Uterus (tissue), 3 donors: ENCODE measurements at regions not wholly inside any gene's neighbourhood (a gene's known extent, or its start where the extent isn't known, plus 50 kb on each side); places are given as distances from the start of the nearest gene placed in this dataset.

Experiments
- DNase-seq, 2 donors: peaks; one replicate each; pipeline ENCODE4 v3.0.0-alpha.2; 2019 to 2020
- H3K27ac ChIP-seq, 2 donors: fragments of 200-600 bp; sonication (generic); 1 replicate in 1 of 2; 2 replicates in 1 of 2; pipeline ENCODE4 v1.5.1; 2016 to 2018
- H3K27me3 ChIP-seq, 2 donors: fragments of 200-600 bp; sonication (generic); one replicate each; pipeline ENCODE4 v1.5.1; 2018 to 2019; ENCODE audit warnings: control low read depth in 1 of 2
- H3K36me3 ChIP-seq, 2 donors: fragments of 200-600 bp; sonication (generic); one replicate each; pipeline ENCODE4 v1.5.1; 2019; ENCODE audit warnings: control low read depth in 1 of 2
- H3K4me1 ChIP-seq, 2 donors: fragments of 200-600 bp; sonication (generic); one replicate each; pipeline ENCODE4 v1.5.1; 2018 to 2019; ENCODE audit warnings: control low read depth in 1 of 2
- H3K4me3 ChIP-seq, 2 donors: fragments of 200-600 bp; sonication (generic); 1 replicate in 1 of 2; 2 replicates in 1 of 2; pipeline ENCODE4 v1.5.1; 2018 to 2019; ENCODE audit warnings: mild to moderate bottlenecking in 1 of 2
- H3K9me3 ChIP-seq, 2 donors: fragments of 200-600 bp; sonication (generic); one replicate each; pipeline ENCODE4 v1.5.1; 2019; ENCODE audit warnings: control low read depth in 1 of 2
- CTCF ChIP-seq, 4 experiments: fragments of 200-600 bp in 2 of 4; fragments of 450-650 bp in 2 of 4; sonication (generic) in 2 of 4; IDR thresholded peaks; one replicate each; pipeline ENCODE4 v1.5.1; 2016 to 2019; ENCODE audit warnings: antibody characterized with exemption in 4 of 4, mild to moderate bottlenecking in 2 of 4, moderate library complexity in 1 of 4
- POLR2A ChIP-seq, 2 donors: fragments of 450-650 bp; IDR thresholded peaks; one replicate each; pipeline ENCODE4 v1.6.1; 2016; ENCODE audit warnings: antibody characterized with exemption in 2 of 2, mild to moderate bottlenecking in 1 of 2, moderate library complexity in 1 of 2
- intact Hi-C: fragments of 100-400 bp; cut with DNase I; formaldehyde crosslinking; loops from one replicate; pipeline ENCODE4 v1.15.1; 2023; ENCODE audit warnings: low total_unique reads
- donor health status: DM: yes; HTN: yes; CAD: no.

GRCh38 chr20:63070771-63071540, 64.2 kb upstream of the BHLHE23 start:
- H3K27me3 ChIP-seq = peaks cover 0 to 19% of the 10 kb centered on the region in 2 donors
- no peak overlapping the region for H3K4me3 ChIP-seq
- TF ChIP-seq CTCF (IDR thresholded peaks at IDR 0.05) = no peak
- TF ChIP-seq POLR2A (IDR thresholded peaks at IDR 0.05) = no peak
- intact Hi-C loops = no loop called here
- no peak for DNase-seq
- no peaks in the 10 kb centered on the region for H3K4me1 ChIP-seq
- H3K9me3 ChIP-seq = no peaks in the 10 kb centered on the region
- H3K27ac ChIP-seq = no peak overlapping the region
- H3K36me3 ChIP-seq = no peaks in the 10 kb centered on the region

GRCh38 chr20:63070301-63070625, 63.5 kb upstream of the BHLHE23 start:
- no peak overlapping the region for H3K27ac ChIP-seq
- no peak for DNase-seq
- no peaks in the 10 kb centered on the region for H3K36me3 ChIP-seq
- no peak overlapping the region for H3K4me3 ChIP-seq
- intact Hi-C loops = no loop called here
- H3K27me3 ChIP-seq = peaks cover 0 to 19% of the 10 kb centered on the region in 2 donors
- no peaks in the 10 kb centered on the region for H3K4me1 ChIP-seq
- TF ChIP-seq CTCF (IDR thresholded peaks at IDR 0.05) (no peak), POLR2A (IDR thresholded peaks at IDR 0.05) (no peak)
- no peaks in the 10 kb centered on the region for H3K9me3 ChIP-seq

- H3K9me3 ChIP-seq = no peaks in the 10 kb centered on the region
- no peaks in the 10 kb centered on the region for H3K36me3 ChIP-seq
- TF ChIP-seq POLR2A (IDR thresholded peaks at IDR 0.05) = no peak
- no peak for TF ChIP-seq CTCF (IDR thresholded peaks at IDR 0.05)
- no peak overlapping the region for H3K27ac ChIP-seq
- DNase-seq = no peak
- H3K27me3 ChIP-seq = peaks cover 0 to 22% of the 10 kb centered on the region in 2 donors
- H3K4me3 ChIP-seq = no peak overlapping the region
- intact Hi-C loops = no loop called here
- H3K4me1 ChIP-seq = no peaks in the 10 kb centered on the region
Observed at GRCh38 chr20:63068711-63069367, 62.1 kb upstream of the BHLHE23 start.

GRCh38 chr20:63067721-63068560, 61.2 kb upstream of the BHLHE23 start:
- Histone ChIP-seq H3K9me3 (no peaks in the 10 kb centered on the region), H3K27me3 (peaks cover 0 to 22% of the 10 kb centered on the region in 2 donors), H3K4me3 (no peak overlapping the region), H3K27ac (no peak overlapping the region), H3K36me3 (no peaks in the 10 kb centered on the region), H3K4me1 (no peaks in the 10 kb centered on the region)
- DNase-seq = no peak
- no peak for TF ChIP-seq CTCF (IDR thresholded peaks at IDR 0.05)
- TF ChIP-seq POLR2A (IDR thresholded peaks at IDR 0.05) = no peak
- intact Hi-C loops = no loop called here

- H3K4me3 ChIP-seq = no peak overlapping the region
- no peak overlapping the region for H3K27ac ChIP-seq
- intact Hi-C loops = no loop called here
- H3K4me1 ChIP-seq = no peaks in the 10 kb centered on the region
- DNase-seq = no peak
- H3K9me3 ChIP-seq = no peaks in the 10 kb centered on the region
- TF ChIP-seq CTCF (IDR thresholded peaks at IDR 0.05) (no peak), POLR2A (IDR thresholded peaks at IDR 0.05) (no peak)
- H3K27me3 ChIP-seq = peaks cover 0 to 19% of the 10 kb centered on the region in 2 donors
- H3K36me3 ChIP-seq = no peaks in the 10 kb centered on the region
Observed at GRCh38 chr20:63067266-63067635, 60.5 kb upstream of the BHLHE23 start.
